ENCODE measurements at regions not wholly inside any gene's neighbourhood (a gene's known extent, or its start where the extent isn't known, plus 50 kb on each side); places are given as distances from the start of the nearest gene placed in this dataset.

GRCh38 chrX:49760290-49760890 is 64.6 kb upstream of the PAGE1 start:
- intact Hi-C loops (cut with DNase I), result no loop called here
- Histone ChIP-seq H3K27me3 (ENCODE audit: control insufficient read depth, insufficient read depth, low read length) (peaks cover 3% of the 10 kb centered on the region), H3K36me3 (ENCODE audit: control insufficient read depth in 2 of 3, insufficient read depth in 3 of 3, low read length in 3 of 3) (no peaks in the 10 kb centered on the region), H3K9me3 (ENCODE audit: control insufficient read depth in 2 of 3, insufficient read depth in 1 of 3, low read length in 3 of 3) (no peaks in the 10 kb centered on the region), H3K4me1 (ENCODE audit: control insufficient read depth in 2 of 3, insufficient read depth in 2 of 3, low read depth in 1 of 3, low read length in 3 of 3) (no peaks in the 10 kb centered on the region), H3K27ac (ENCODE audit: low read depth in 2 of 2, low read length in 2 of 2) (no peak overlapping the region), H3K9ac (ENCODE audit: low read length in 3 of 3) (no peak overlapping the region), H3K4me3 (ENCODE audit: low read length in 3 of 3) (no peak overlapping the region)
- TF ChIP-seq CTCF (IDR thresholded peaks at IDR 0.05; ENCODE audit: borderline replicate concordance, extremely low read depth, insufficient read depth), result no peak
- FAIRE-seq (no peak), DNase-seq (no peak)

GRCh38 chrX:49756692-49757091 is 60.9 kb upstream of the PAGE1 start:
- FAIRE-seq, result no peak
- H3K4me3 ChIP-seq (ENCODE audit: low read length in 3 of 3), result no peak overlapping the region
- peaks cover 3% of the 10 kb centered on the region for H3K27me3 ChIP-seq (ENCODE audit: control insufficient read depth, insufficient read depth, low read length)
- no peak overlapping the region for H3K27ac ChIP-seq (ENCODE audit: low read depth in 2 of 2, low read length in 2 of 2)
- no peak for TF ChIP-seq CTCF (IDR thresholded peaks at IDR 0.05; ENCODE audit: borderline replicate concordance, extremely low read depth, insufficient read depth)
- H3K4me1 ChIP-seq (ENCODE audit: control insufficient read depth in 2 of 3, insufficient read depth in 2 of 3, low read depth in 1 of 3, low read length in 3 of 3), result no peaks in the 10 kb centered on the region
- no peak for DNase-seq
- intact Hi-C loops (cut with DNase I), result no loop called here
- H3K9me3 ChIP-seq (ENCODE audit: control insufficient read depth in 2 of 3, insufficient read depth in 1 of 3, low read length in 3 of 3), result no peaks in the 10 kb centered on the region
- H3K9ac ChIP-seq (ENCODE audit: low read length in 3 of 3), result no peak overlapping the region
- no peaks in the 10 kb centered on the region for H3K36me3 ChIP-seq (ENCODE audit: control insufficient read depth in 2 of 3, insufficient read depth in 3 of 3, low read length in 3 of 3)

- Histone ChIP-seq H3K4me1 (ENCODE audit: control insufficient read depth in 2 of 3, insufficient read depth in 2 of 3, low read depth in 1 of 3, low read length in 3 of 3) (no peaks in the 10 kb centered on the region), H3K9me3 (ENCODE audit: control insufficient read depth in 2 of 3, insufficient read depth in 1 of 3, low read length in 3 of 3) (no peaks in the 10 kb centered on the region), H3K27me3 (ENCODE audit: control insufficient read depth, insufficient read depth, low read length) (peaks cover 2% of the 10 kb centered on the region), H3K27ac (ENCODE audit: low read depth in 2 of 2, low read length in 2 of 2) (no peak overlapping the region), H3K36me3 (ENCODE audit: control insufficient read depth in 2 of 3, insufficient read depth in 3 of 3, low read length in 3 of 3) (no peaks in the 10 kb centered on the region), H3K4me3 (ENCODE audit: low read length in 3 of 3) (no peak overlapping the region), H3K9ac (ENCODE audit: low read length in 3 of 3) (no peak overlapping the region)
- intact Hi-C loops (cut with DNase I), result no loop called here
- FAIRE-seq (peak; percentile 69), DNase-seq (peak in 4 of 5 donors; percentile 46 to 65 (median 48))
- TF ChIP-seq CTCF (IDR thresholded peaks at IDR 0.05; ENCODE audit: borderline replicate concordance, extremely low read depth, insufficient read depth), result peak; percentile 56
Measured at GRCh38 chrX:49754233-49754857, 58.6 kb upstream of the PAGE1 start.
